ENCODE measurements at regions not wholly inside any gene's neighbourhood (a gene's known extent, or its start where the extent isn't known, plus 50 kb on each side); places are given as distances from the start of the nearest gene placed in this dataset.
A peak's percentile ranks its signal among the peaks of the same experiment; 100 is the strongest.

DNA sequence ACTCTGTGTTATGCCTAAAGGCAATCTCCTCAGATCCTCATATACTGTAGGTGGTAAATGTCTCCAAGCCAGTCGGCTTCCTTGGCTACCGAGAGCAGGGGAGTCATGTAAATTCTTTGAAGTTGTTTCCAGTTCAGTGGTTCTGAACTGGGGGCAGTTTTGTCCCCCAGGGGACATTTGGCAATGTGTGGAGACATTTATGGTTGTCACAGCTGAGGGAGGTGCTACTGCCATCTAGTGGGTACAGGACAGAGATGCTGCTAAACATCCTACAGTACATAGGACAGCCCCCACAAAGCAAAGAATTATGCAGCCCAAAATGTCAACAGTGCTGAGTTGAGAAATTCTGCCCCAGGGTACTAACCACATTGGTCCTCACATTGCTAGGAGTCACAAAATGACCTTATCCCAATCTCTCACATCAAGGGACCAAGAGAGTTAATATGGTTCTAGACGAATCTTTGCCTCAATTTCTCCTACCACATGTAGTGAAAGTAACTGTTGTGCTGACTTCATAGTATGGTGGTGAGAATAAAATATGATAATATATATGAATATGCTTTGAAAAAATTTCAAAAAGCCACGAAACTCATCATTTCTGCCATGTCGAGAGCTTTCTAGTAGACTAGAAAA is 104.4 kb upstream of the ARHGAP24 start:
- TF ChIP-seq, protein P1, sequence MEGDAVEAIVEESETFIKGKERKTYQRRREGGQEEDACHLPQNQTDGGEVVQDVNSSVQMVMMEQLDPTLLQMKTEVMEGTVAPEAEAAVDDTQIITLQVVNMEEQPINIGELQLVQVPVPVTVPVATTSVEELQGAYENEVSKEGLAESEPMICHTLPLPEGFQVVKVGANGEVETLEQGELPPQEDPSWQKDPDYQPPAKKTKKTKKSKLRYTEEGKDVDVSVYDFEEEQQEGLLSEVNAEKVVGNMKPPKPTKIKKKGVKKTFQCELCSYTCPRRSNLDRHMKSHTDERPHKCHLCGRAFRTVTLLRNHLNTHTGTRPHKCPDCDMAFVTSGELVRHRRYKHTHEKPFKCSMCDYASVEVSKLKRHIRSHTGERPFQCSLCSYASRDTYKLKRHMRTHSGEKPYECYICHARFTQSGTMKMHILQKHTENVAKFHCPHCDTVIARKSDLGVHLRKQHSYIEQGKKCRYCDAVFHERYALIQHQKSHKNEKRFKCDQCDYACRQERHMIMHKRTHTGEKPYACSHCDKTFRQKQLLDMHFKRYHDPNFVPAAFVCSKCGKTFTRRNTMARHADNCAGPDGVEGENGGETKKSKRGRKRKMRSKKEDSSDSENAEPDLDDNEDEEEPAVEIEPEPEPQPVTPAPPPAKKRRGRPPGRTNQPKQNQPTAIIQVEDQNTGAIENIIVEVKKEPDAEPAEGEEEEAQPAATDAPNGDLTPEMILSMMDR (conservative IDR thresholded peaks at IDR 0.05; ENCODE audit: low read depth, low read length): peak; percentile 67
- no peak for TF ChIP-seq EZH2 (IDR thresholded peaks at IDR 0.05; ENCODE audit: borderline replicate concordance, low read depth, low read length, poor library complexity, severe bottlenecking)
